HL-60/S4 (cell line): ENCODE measurements at regions not wholly inside any gene's neighbourhood (a gene's known extent, or its start where the extent isn't known, plus 50 kb on each side); places are given as distances from the start of the nearest gene placed in this dataset.

Experiments
- in situ Hi-C: fragments of 300-500 bp; cut with MboI; formaldehyde crosslinking; loops from 2 replicates; pipeline ENCODE4 v1.14.3; 2022; ENCODE audit warnings: low sequenced_read_pairs

- in situ Hi-C loops = loop anchor here (25.0 kb wide), 1 partner anchor 373 kb away; no protein-coding TSS in a partner anchor
Observed at GRCh38 chr12:111310076-111310870, 58.6 kb downstream of the PHETA1 start.

GRCh38 chr12:111309584-111309983 lies 59.3 kb downstream of the PHETA1 start:
- in situ Hi-C loops = loop anchor here (25.0 kb wide), 1 partner anchor 372 kb away; no protein-coding TSS in a partner anchor

- in situ Hi-C loops = loop anchor here (25.0 kb wide), 1 partner anchor 371 kb away; no protein-coding TSS in a partner anchor
Observed at GRCh38 chr12:111308473-111308872, 60.4 kb downstream of the PHETA1 start.

GRCh38 chr12:111304642-111305071 lies 64.2 kb downstream of the PHETA1 start:
- in situ Hi-C loops = loop anchor here (25.0 kb wide), 1 partner anchor 367 kb away; no protein-coding TSS in a partner anchor

DNA sequence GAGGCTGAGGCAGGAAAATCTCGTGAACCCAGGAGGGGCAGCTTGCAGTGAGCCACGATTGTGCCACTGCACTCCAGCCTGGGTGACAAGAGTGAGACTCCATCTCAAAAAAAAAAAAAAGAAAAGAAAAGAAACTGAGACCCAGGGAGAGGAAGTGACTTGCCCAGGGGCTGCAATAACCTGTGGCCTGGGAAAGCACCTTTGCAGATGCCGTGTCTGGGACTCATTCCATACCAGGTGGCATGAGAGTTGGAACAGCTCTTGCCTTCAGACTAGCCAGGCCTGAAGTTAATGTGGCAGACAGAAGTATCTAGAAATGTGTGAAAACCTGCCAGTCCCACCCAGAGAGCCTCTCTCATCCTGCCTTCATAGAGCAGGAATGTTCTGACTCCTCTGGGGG lies 65.4 kb downstream of the PHETA1 start:
- in situ Hi-C loops = loop anchor here (25.0 kb wide), 1 partner anchor 366 kb away; no protein-coding TSS in a partner anchor

GRCh38 chr12:111298582-111299436 lies 70.1 kb downstream of the PHETA1 start:
- in situ Hi-C loops = loop anchor here (10.0 kb wide), 1 partner anchor 274 kb away; no protein-coding TSS in a partner anchor

- in situ Hi-C loops = loop anchor here (10.0 kb wide), 1 partner anchor 273 kb away; no protein-coding TSS in a partner anchor
Observed at GRCh38 chr12:111297703-111298426, 71.0 kb downstream of the PHETA1 start.

DNA sequence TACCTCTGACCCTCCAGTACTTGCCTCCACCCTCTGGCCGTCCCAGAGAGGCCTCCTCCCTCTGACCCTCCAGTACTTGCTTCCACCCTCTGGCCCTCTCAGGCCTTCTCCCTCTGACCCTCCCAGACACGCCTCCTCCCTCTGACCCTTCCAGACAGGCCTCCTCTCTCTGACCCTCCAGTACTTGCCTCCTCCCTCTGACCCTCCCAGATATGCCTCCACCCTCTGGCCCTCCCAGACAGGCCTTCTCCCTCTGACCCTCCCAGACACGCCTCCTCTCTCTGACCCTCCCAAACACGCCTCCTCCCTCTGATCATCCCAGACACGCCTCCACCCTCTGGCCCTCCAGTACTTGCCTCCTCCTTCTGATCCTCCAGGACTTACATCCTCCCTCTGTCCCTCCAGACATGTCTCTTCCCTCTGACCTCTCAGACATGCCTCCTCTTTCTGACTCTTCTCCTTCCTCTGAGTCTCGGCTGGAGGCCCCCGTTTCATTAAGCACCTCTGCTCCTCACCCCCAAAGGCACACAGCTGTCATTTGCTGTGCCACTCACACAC lies 71.9 kb downstream of the PHETA1 start:
- in situ Hi-C loops = loop anchor here (10.0 kb wide), 1 partner anchor 272 kb away; no protein-coding TSS in a partner anchor

GRCh38 chr12:111295176-111295575 lies 73.7 kb downstream of the PHETA1 start:
- in situ Hi-C loops = loop anchor here (10.0 kb wide), 1 partner anchor 270 kb away; no protein-coding TSS in a partner anchor

- in situ Hi-C loops = loop anchor here (10.0 kb wide), 1 partner anchor 269 kb away; no protein-coding TSS in a partner anchor
Observed at GRCh38 chr12:111293266-111294009, 75.5 kb downstream of the PHETA1 start.

DNA sequence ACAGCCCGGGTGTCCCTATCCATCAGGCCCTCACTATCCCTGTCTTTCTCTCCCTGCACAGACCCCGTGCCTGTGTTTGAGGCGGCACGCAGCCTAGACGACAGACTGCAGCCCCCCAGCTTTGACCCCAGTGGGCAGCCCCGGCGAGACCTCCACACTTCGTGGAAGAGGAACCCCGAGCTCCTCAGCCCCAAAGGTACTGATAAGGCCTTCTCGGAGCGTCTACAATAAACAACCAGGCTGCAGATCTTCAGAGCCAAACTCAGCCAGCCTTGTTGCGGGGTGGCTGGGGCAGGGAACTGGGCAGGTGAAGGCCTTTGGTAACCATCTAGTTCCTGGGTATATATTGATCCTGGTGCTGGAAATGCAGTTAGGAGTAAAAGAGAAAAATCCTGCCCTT lies 77.5 kb downstream of the PHETA1 start:
- in situ Hi-C loops = loop anchor here (10.0 kb wide), 1 partner anchor 267 kb away; no protein-coding TSS in a partner anchor

GRCh38 chr12:111288771-111289170 lies 80.1 kb downstream of the PHETA1 start:
- in situ Hi-C loops = no loop called here

GRCh38 chr12:111287125-111287900 lies 81.6 kb downstream of the PHETA1 start:
- in situ Hi-C loops = no loop called here

DNA sequence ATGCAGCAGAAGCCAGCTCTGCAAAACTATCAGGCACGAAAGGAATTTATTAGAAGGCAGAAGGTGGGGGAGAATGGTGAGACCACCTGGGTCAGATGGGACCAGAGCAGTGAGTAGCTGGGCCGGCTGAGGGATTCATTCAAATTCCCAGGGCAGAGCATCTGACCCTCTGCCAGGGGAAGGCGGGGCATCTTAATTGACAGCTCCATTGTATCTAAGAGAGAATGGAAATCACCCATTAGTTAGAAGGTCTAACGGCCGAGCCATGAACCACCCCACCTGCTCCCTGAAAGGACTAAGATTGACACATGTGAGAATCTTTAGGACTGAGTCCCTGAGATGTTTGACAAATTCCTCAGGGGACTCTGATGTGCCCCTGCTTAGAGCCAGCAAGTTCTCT lies 83.7 kb downstream of the PHETA1 start:
- in situ Hi-C loops = no loop called here

DNA sequence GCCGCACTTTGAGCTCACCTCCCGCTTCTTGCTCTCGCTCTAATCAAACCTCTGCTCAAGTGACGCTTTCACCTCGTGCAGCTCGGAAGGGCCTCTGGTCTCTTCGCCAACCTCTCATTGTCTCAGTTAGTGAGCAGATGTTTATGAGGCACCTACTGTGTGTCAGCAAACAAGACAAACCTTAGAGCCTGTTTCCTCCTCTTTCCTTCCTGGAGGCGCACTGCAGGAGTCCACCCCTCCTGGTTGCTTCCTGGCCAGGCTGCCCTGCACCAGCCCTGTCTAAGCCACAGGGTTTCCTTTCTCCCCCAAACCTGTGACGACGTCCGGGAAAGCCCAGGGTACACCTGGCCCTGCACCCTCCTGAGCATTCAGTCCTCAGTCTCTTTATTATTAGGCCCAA lies 84.2 kb downstream of the PHETA1 start:
- in situ Hi-C loops = no loop called here

DNA sequence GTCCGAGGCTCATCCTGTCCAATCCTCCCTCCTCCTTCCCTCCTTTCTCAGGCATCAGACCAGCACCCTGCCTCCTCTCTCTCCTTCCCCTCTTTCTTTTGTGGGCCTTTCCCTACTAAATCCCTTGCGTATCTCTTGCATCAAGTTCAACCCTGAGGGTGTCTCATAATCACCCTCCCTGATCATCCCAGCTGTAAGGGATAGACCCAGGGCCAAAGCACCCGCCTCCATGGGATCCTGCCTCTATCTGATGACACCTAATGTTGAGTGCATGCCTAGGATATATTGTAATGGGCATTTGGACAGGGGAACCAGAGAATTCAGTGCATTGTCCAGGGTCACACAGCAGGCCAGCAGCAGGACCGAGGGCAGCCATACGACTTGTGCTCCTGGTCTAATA lies 84.9 kb downstream of the PHETA1 start:
- in situ Hi-C loops = no loop called here

- in situ Hi-C loops = no loop called here
Observed at GRCh38 chr12:111283521-111283920, 85.4 kb downstream of the PHETA1 start.

- in situ Hi-C loops = no loop called here
Observed at GRCh38 chr12:111277570-111277969, 91.3 kb downstream of the PHETA1 start.

GRCh38 chr12:111276146-111276545 lies 92.7 kb downstream of the PHETA1 start:
- in situ Hi-C loops = no loop called here
